ENCODE measurements at regions not wholly inside any gene's neighbourhood (a gene's known extent, or its start where the extent isn't known, plus 50 kb on each side); places are given as distances from the start of the nearest gene placed in this dataset.
"Not testable (repeated sequence)": the region's sequence is repeated elsewhere in the genome, so short reads cannot be mapped to it uniquely, and the experiment has no call there.

DNA sequence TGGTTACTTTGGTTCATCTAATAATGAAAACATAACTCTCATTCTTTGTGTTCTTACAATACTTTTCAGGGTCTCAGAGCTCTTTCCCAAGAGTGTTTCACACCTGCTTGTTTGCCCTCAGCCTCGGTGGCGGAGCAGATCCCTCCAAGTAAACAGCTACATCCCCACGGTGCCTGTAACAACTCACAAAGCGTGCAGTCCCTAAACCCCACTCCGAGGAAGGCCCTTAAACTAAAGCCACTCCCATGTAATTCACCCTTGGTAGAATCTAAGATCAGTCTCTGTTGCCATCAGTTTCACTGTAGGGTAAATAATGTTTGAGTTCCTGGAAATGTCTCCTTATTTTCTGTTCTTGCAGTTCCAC, 101.1 kb downstream of the TFAP2A start:
- Mint-ChIP-seq H3K27ac (no peak overlapping the region), H3K36me3 (no peaks in the 10 kb centered on the region), H3K4me1 (ENCODE audit: low read depth) (no peaks in the 10 kb centered on the region), H3K9me3 (peaks cover 1% of the 10 kb centered on the region), H3K27me3 (peaks cover 1% of the 10 kb centered on the region), H3K4me3 (no peak overlapping the region)
- CTCF ChIA-PET: no interaction called here
- POLR2A ChIA-PET: no interaction called here
- intact Hi-C loops (cut with micrococcal nuclease): no loop called here
- no peak for DNase-seq

GRCh38 chr6:10312445-10312844, 102.4 kb downstream of the TFAP2A start:
- no peak for DNase-seq
- Mint-ChIP-seq H3K4me3 (no peak overlapping the region), H3K9me3 (no peaks in the 10 kb centered on the region), H3K27ac (no peak overlapping the region), H3K4me1 (ENCODE audit: low read depth) (no peaks in the 10 kb centered on the region), H3K27me3 (peaks cover 1% of the 10 kb centered on the region), H3K36me3 (no peaks in the 10 kb centered on the region)
- intact Hi-C loops (cut with micrococcal nuclease): no loop called here
- ChIA-PET CTCF (no interaction called here), POLR2A (no interaction called here)

- H3K36me3 Mint-ChIP-seq; H3K27me3 Mint-ChIP-seq; DNase-seq; H3K4me3 Mint-ChIP-seq; POLR2A ChIA-PET; intact Hi-C loops (cut with micrococcal nuclease); H3K9me3 Mint-ChIP-seq; H3K27ac Mint-ChIP-seq; H3K4me1 Mint-ChIP-seq (ENCODE audit: low read depth); CTCF ChIA-PET: not testable (repeated sequence)
Observed at GRCh38 chr6:10311546-10312405, 103.1 kb downstream of the TFAP2A start.

DNA sequence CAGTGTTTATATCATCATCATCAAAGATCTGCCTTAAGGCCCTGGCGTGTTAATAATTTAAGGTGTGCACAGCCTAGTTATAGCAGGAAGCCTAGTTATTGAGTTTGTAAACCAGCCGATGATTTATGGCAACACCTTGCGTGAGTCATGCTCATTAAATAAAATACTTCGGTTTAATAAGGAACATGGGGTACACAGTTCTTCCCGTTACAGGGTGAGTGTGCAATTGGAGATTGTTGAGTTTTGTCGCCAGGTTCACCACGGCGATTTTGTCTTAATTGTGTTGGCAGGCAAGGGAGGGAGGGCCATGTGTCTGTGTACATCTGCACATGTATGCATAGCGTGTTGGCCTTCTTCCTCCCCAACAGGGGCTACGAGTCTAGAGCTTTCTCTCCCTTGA, 104.0 kb downstream of the TFAP2A start:
- no peaks in the 10 kb centered on the region for H3K36me3 Mint-ChIP-seq
- H3K9me3 Mint-ChIP-seq: no peaks in the 10 kb centered on the region
- ChIA-PET POLR2A (no interaction called here), CTCF (no interaction called here)
- H3K27ac Mint-ChIP-seq: no peak overlapping the region
- H3K27me3 Mint-ChIP-seq: peaks cover 1% of the 10 kb centered on the region
- intact Hi-C loops (cut with micrococcal nuclease): no loop called here
- no peak overlapping the region for H3K4me3 Mint-ChIP-seq
- no peak for DNase-seq
- no peaks in the 10 kb centered on the region for H3K4me1 Mint-ChIP-seq (ENCODE audit: low read depth)

- ChIA-PET CTCF (no interaction called here), POLR2A (no interaction called here)
- H3K27me3 Mint-ChIP-seq: peaks cover 1% of the 10 kb centered on the region
- intact Hi-C loops (cut with micrococcal nuclease): no loop called here
- H3K4me3 Mint-ChIP-seq: no peak overlapping the region
- H3K9me3 Mint-ChIP-seq: no peaks in the 10 kb centered on the region
- H3K36me3 Mint-ChIP-seq: no peaks in the 10 kb centered on the region
- no peaks in the 10 kb centered on the region for H3K4me1 Mint-ChIP-seq (ENCODE audit: low read depth)
- no peak overlapping the region for H3K27ac Mint-ChIP-seq
- no peak for DNase-seq
Observed at GRCh38 chr6:10310330-10310653, 104.6 kb downstream of the TFAP2A start.

- no peak for DNase-seq
- no peaks in the 10 kb centered on the region for H3K36me3 Mint-ChIP-seq
- intact Hi-C loops (cut with micrococcal nuclease): no loop called here
- POLR2A ChIA-PET: no interaction called here
- H3K4me1 Mint-ChIP-seq (ENCODE audit: low read depth): no peaks in the 10 kb centered on the region
- H3K27ac Mint-ChIP-seq: no peak overlapping the region
- H3K27me3 Mint-ChIP-seq: peaks cover 1% of the 10 kb centered on the region
- H3K9me3 Mint-ChIP-seq: no peaks in the 10 kb centered on the region
- H3K4me3 Mint-ChIP-seq: no peak overlapping the region
- CTCF ChIA-PET: no interaction called here
Observed at GRCh38 chr6:10309457-10310329, 105.2 kb downstream of the TFAP2A start.

DNA sequence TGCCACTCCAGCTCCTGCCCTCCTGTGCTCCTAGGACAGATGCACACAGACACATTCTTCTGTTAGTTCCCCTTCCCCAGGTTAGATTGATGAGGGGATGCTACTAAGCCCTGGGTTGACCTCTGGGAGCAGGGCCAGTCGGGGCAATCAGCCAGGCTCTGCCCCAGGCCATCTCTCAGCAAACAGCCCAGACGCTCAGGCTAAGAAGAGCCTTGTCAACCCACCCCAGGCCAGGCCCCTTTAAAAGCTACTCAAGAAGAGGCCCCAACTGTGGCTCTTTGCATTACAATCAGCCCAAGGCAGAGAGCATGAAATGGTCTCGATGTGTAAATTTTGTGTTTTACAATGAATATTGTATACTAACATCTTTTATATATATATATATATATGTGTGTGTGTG, 107.4 kb downstream of the TFAP2A start:
- intact Hi-C loops (cut with micrococcal nuclease): no loop called here
- Mint-ChIP-seq H3K36me3 (no peaks in the 10 kb centered on the region), H3K4me1 (ENCODE audit: low read depth) (no peaks in the 10 kb centered on the region), H3K27ac (no peak overlapping the region), H3K27me3 (no peaks in the 10 kb centered on the region), H3K9me3 (no peaks in the 10 kb centered on the region), H3K4me3 (no peak overlapping the region)
- no peak for DNase-seq
- ChIA-PET CTCF (no interaction called here), POLR2A (no interaction called here)

- Mint-ChIP-seq H3K9me3 (no peaks in the 10 kb centered on the region), H3K4me3 (no peak overlapping the region), H3K4me1 (ENCODE audit: low read depth) (no peaks in the 10 kb centered on the region), H3K27ac (no peak overlapping the region), H3K36me3 (no peaks in the 10 kb centered on the region), H3K27me3 (no peaks in the 10 kb centered on the region)
- DNase-seq: no peak
- ChIA-PET POLR2A (no interaction called here), CTCF (no interaction called here)
- intact Hi-C loops (cut with micrococcal nuclease): no loop called here
Observed at GRCh38 chr6:10307028-10307427, 107.8 kb downstream of the TFAP2A start.

DNA sequence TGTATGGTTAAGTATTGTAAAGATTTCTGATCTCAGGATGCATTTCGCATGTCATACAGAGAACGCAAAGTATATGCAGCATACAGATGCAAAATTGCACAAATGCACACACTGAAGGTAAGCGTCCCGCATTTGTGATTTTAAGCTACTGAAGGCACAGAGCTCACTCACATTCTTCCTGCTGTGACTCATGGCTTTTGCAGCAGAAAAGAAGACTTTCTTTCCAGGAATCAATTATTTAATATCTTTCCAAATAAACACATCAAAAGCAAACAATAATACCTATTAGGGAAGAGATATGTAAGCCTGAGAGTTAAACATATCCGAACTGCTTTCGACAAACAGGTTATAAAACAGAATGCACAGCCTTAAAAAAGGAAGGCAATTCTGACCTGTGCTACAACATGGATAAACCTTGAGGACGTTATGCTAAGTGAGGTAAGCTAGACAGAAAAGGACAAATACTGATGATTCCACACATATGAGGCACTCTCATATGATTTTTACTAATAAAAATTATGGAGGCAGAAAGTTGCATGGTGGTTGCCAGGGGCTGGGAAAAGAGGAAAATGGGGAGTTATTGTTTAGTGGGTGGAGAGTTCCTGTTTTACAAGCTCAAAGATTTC, 109.0 kb downstream of the TFAP2A start:
- Mint-ChIP-seq H3K9me3 (no peaks in the 10 kb centered on the region), H3K36me3 (no peaks in the 10 kb centered on the region), H3K27ac (no peak overlapping the region), H3K4me1 (ENCODE audit: low read depth) (no peaks in the 10 kb centered on the region), H3K4me3 (no peak overlapping the region), H3K27me3 (no peaks in the 10 kb centered on the region)
- intact Hi-C loops (cut with micrococcal nuclease): no loop called here
- ChIA-PET POLR2A (no interaction called here), CTCF (no interaction called here)
- DNase-seq: no peak

GRCh38 chr6:10303608-10304506, 111.0 kb downstream of the TFAP2A start:
- CTCF ChIA-PET: no interaction called here

GRCh38 chr6:10302566-10303235, 112.2 kb downstream of the TFAP2A start:
- CTCF ChIA-PET: no interaction called here
- DNase-seq: no peak
- POLR2A ChIA-PET: no interaction called here
- no peak overlapping the region for H3K27ac Mint-ChIP-seq
- no peaks in the 10 kb centered on the region for H3K36me3 Mint-ChIP-seq
- no peaks in the 10 kb centered on the region for H3K4me1 Mint-ChIP-seq (ENCODE audit: low read depth)
- H3K9me3 Mint-ChIP-seq: peaks cover 2% of the 10 kb centered on the region
- intact Hi-C loops (cut with micrococcal nuclease): no loop called here
- H3K27me3 Mint-ChIP-seq: peaks cover 4% of the 10 kb centered on the region
- H3K4me3 Mint-ChIP-seq: no peak overlapping the region

More at GRCh38 chr6:10303608-10304506, 111.0 kb downstream of the TFAP2A start:
- POLR2A ChIA-PET: no interaction called here
- intact Hi-C loops (cut with micrococcal nuclease): no loop called here
- no peak for DNase-seq
- Mint-ChIP-seq H3K27ac (no peak overlapping the region), H3K4me3 (no peak overlapping the region), H3K9me3 (peaks cover 2% of the 10 kb centered on the region), H3K4me1 (ENCODE audit: low read depth) (no peaks in the 10 kb centered on the region), H3K36me3 (no peaks in the 10 kb centered on the region), H3K27me3 (peaks cover 2% of the 10 kb centered on the region)

DNA sequence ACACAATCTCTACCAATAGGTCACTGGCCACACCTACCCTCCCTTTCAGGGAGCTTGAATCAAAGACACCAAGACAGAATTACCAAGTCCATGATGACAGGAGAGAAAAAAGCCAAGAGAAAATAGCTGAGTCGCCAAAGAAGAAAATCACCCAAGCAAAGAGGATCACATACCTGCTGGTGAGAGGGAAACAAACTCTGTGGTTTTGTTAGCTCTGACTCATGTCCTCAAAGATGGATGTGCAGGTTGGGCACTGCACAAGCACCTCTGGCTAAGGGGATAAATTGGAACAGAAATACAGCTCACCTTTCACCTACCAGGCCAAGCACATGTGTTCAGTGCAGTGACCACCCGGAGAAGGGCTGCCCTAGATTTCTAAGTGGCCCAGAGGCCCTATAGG, 114.8 kb downstream of the TFAP2A start:
- H3K4me3 Mint-ChIP-seq: no peak overlapping the region
- H3K27me3 Mint-ChIP-seq: peaks cover 4% of the 10 kb centered on the region
- ChIA-PET POLR2A (no interaction called here), CTCF (no interaction called here)
- peaks cover 2% of the 10 kb centered on the region for H3K9me3 Mint-ChIP-seq
- H3K27ac Mint-ChIP-seq: no peak overlapping the region
- no peaks in the 10 kb centered on the region for H3K36me3 Mint-ChIP-seq
- no peaks in the 10 kb centered on the region for H3K4me1 Mint-ChIP-seq (ENCODE audit: low read depth)
- DNase-seq: no peak
- intact Hi-C loops (cut with micrococcal nuclease): no loop called here

Measured in activated CD4-positive, alpha-beta memory T cell treated with anti-CD3 and anti-CD28 coated beads for 36 hours (primary cell).